Hematopoietic multipotent progenitor cell (in vitro differentiated cells): ENCODE measurements at regions not wholly inside any gene's neighbourhood (a gene's known extent, or its start where the extent isn't known, plus 50 kb on each side); places are given as distances from the start of the nearest gene placed in this dataset.

ENCODE experiments used
- DNase-seq, 3 donors: peaks; one replicate each; pipeline ENCODE4 v3.0.0-alpha.2; 2011 to 2015; ENCODE audit warnings: low read depth in 2 of 3, low spot score in 2 of 3

- DNase-seq = no peak
Observed at GRCh38 chr10:117668327-117669008, 125.9 kb downstream of the EMX2 start.

- no peak for DNase-seq
Observed at GRCh38 chr10:117669122-117669521, 126.6 kb downstream of the EMX2 start.

- no peak for DNase-seq
Observed at GRCh38 chr10:117670116-117670904, 127.8 kb downstream of the EMX2 start.

- DNase-seq = no peak
Observed at GRCh38 chr10:117673230-117674010, 130.9 kb downstream of the EMX2 start.

GRCh38 chr10:117674201-117674600, 131.7 kb downstream of the EMX2 start:
- no peak for DNase-seq

GRCh38 chr10:117674646-117675045, 132.1 kb downstream of the EMX2 start:
- DNase-seq = no peak

GRCh38 chr10:117675514-117676055, 133.0 kb downstream of the EMX2 start:
- no peak for DNase-seq

- no peak for DNase-seq
Observed at GRCh38 chr10:117677239-117677638, 134.7 kb downstream of the EMX2 start.

GRCh38 chr10:117677890-117678500, 135.4 kb downstream of the EMX2 start:
- no peak for DNase-seq

- DNase-seq = no peak
Observed at GRCh38 chr10:117680601-117681000, 138.1 kb downstream of the EMX2 start.

- no peak for DNase-seq
Observed at GRCh38 chr10:117681104-117681503, 138.6 kb downstream of the EMX2 start.

- no peak for DNase-seq
Observed at GRCh38 chr10:117684046-117684610, 141.6 kb downstream of the EMX2 start.

GRCh38 chr10:117684672-117685211, 142.2 kb downstream of the EMX2 start:
- no peak for DNase-seq

- DNase-seq = no peak
Observed at GRCh38 chr10:117685431-117685830, 142.9 kb downstream of the EMX2 start.

GRCh38 chr10:117686606-117687005, 144.1 kb downstream of the EMX2 start:
- no peak for DNase-seq

- no peak for DNase-seq
Observed at GRCh38 chr10:117688358-117688757, 145.8 kb downstream of the EMX2 start.

- DNase-seq = no peak
Observed at GRCh38 chr10:117689566-117689965, 147.0 kb downstream of the EMX2 start.

GRCh38 chr10:117690359-117690758, 147.8 kb downstream of the EMX2 start:
- no peak for DNase-seq

GRCh38 chr10:117694190-117694589, 151.6 kb downstream of the EMX2 start:
- no peak for DNase-seq

- DNase-seq = no peak
Observed at GRCh38 chr10:117697402-117697801, 154.9 kb downstream of the EMX2 start.
